Right lobe of liver (tissue), 4 donors: ENCODE measurements at regions not wholly inside any gene's neighbourhood (a gene's known extent, or its start where the extent isn't known, plus 50 kb on each side); places are given as distances from the start of the nearest gene placed in this dataset.

Experiments
- POLR2A ChIP-seq: fragments of 450-650 bp; IDR thresholded peaks from one replicate; pipeline ENCODE4 v1.6.1; 2017; ENCODE audit warnings: antibody characterized with exemption, mild to moderate bottlenecking
- TF ChIP-seq, protein P1 (sequence below), 4 donors: fragments of 200-600 bp in 3 of 4; fragments of 450-650 bp in 1 of 4; IDR thresholded peaks; one replicate each; pipeline versions ENCODE4 v1.5.1 to v1.8.0; 2016 to 2022; ENCODE audit warnings: antibody characterized with exemption in 4 of 4, mild to moderate bottlenecking in 2 of 4
- donor health status: DM: no; HTN: no; CAD: no.
- donor health status: DM: no; HTN: no; CAD: no.
- donor health status: DM: no; HTN: yes; CAD: no.

DNA sequence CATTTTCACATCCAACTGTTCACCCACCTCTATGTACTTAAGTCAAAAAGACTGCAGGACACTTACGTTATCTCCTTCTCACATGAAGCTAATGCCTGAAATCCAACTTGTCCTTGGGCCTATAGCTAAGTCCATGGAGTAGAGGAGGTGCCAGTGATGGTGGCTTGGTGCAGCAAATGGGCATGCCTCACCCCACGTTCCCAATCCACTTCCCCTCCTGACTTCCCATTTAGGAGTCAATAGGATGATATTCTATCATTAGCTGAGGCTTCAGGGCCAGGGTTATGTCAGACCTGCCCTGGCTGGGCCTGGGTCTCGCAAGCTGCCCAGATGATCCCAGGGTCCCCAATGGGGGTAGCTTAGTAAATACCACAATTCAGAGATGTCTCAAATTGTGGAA, 410.4 kb downstream of the MAFB start:
- TF ChIP-seq, protein P1, sequence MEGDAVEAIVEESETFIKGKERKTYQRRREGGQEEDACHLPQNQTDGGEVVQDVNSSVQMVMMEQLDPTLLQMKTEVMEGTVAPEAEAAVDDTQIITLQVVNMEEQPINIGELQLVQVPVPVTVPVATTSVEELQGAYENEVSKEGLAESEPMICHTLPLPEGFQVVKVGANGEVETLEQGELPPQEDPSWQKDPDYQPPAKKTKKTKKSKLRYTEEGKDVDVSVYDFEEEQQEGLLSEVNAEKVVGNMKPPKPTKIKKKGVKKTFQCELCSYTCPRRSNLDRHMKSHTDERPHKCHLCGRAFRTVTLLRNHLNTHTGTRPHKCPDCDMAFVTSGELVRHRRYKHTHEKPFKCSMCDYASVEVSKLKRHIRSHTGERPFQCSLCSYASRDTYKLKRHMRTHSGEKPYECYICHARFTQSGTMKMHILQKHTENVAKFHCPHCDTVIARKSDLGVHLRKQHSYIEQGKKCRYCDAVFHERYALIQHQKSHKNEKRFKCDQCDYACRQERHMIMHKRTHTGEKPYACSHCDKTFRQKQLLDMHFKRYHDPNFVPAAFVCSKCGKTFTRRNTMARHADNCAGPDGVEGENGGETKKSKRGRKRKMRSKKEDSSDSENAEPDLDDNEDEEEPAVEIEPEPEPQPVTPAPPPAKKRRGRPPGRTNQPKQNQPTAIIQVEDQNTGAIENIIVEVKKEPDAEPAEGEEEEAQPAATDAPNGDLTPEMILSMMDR (IDR thresholded peaks at IDR 0.05) = no peak
- no peak for TF ChIP-seq POLR2A
